ENCODE measurements at regions not wholly inside any gene's neighbourhood (a gene's known extent, or its start where the extent isn't known, plus 50 kb on each side); places are given as distances from the start of the nearest gene placed in this dataset.

- no peak for TF ChIP-seq POLR2A (IDR thresholded peaks at IDR 0.05; ENCODE audit: low read depth, low read length)
- TF ChIP-seq POLR2AphosphoS5 (IDR thresholded peaks at IDR 0.05; ENCODE audit: low read depth, low read length), result no peak
- no peak for TF ChIP-seq TAF1 (IDR thresholded peaks at IDR 0.05; ENCODE audit: low read depth, low read length)
- no peak for TF ChIP-seq POU2F2 (IDR thresholded peaks at IDR 0.05; ENCODE audit: low read depth, low read length)
- no peak for TF ChIP-seq PAX5 (IDR thresholded peaks at IDR 0.05; ENCODE audit: insufficient read depth, low read length, severe bottlenecking)
These were observed 735.6 kb downstream of the GLUD2 start for GRCh38 chrX:121782976-121783375.
